Sigmoid colon (tissue), 3 donors: ENCODE measurements at regions not wholly inside any gene's neighbourhood (a gene's known extent, or its start where the extent isn't known, plus 50 kb on each side); places are given as distances from the start of the nearest gene placed in this dataset.

ENCODE experiments used
- CTCF ChIP-seq, 4 experiments: fragments of 450-650 bp in 3 of 4; fragments of 200-600 bp in 1 of 4; IDR thresholded peaks; one replicate each; pipeline ENCODE4 v1.5.1; 2016 to 2019; ENCODE audit warnings: antibody characterized with exemption in 4 of 4, mild to moderate bottlenecking in 3 of 4, moderate library complexity in 2 of 4
- POLR2A ChIP-seq, 2 donors: fragments of 450-650 bp; IDR thresholded peaks; one replicate each; pipeline ENCODE4 v1.6.1; 2016; ENCODE audit warnings: antibody characterized with exemption in 2 of 2, mild to moderate bottlenecking in 2 of 2, moderate library complexity in 2 of 2

GRCh38 chr6:148080315-148080714 is 262.3 kb upstream of the SASH1 start:
- TF ChIP-seq POLR2A (IDR thresholded peaks at IDR 0.05) (no peak), CTCF (IDR thresholded peaks at IDR 0.05) (no peak)
